Heart left ventricle (tissue), 13 donors: ENCODE measurements at regions not wholly inside any gene's neighbourhood (a gene's known extent, or its start where the extent isn't known, plus 50 kb on each side); places are given as distances from the start of the nearest gene placed in this dataset.

Source experiments
- POLR2A ChIP-seq, 2 donors: fragments of 450-650 bp; IDR thresholded peaks; one replicate each; pipeline ENCODE4 v1.6.1; 2017; ENCODE audit warnings: antibody characterized with exemption in 2 of 2, mild to moderate bottlenecking in 2 of 2, moderate library complexity in 2 of 2
- TF ChIP-seq, protein P1 (sequence below), 12 donors: fragments of 200-600 bp; sonication (generic) in 4 of 12; IDR thresholded peaks; one replicate each; pipeline versions ENCODE4 v1.5.0 to v1.8.0; 2018 to 2022; ENCODE audit warnings: antibody characterized with exemption in 12 of 12, mild to moderate bottlenecking in 5 of 12
- donor health status: ischemic (EF 13 %, LVEDD 7.1; RV severe dilation, severe dysfunction).
- donor health status: DM: no; HTN: yes; CAD: no.
- donor health status: DM: no; HTN: no; CAD: no.
- donor health status: ischemic (EF 25% LVEDD 6.9; RV normal size, moderate dysfunction).
- donor health status: ischemic (EF 25% LVEDD 5.7; RV mildly dilated, moderate dysfunction).
- donor health status: ischemic (EF 35%, LVEDD 5.7; RV mildly dilated, moderate dysfunction).
- donor health status: nonischemic (EF 11% LVEDD 7.7; RV severe dilation, severe dysfunction).
- donor health status: DM: yes; HTN: yes; CAD: no.
- donor health status: PGD.
- donor health status: ischemic (EF 29% LVEDD 5.4; RV normal size, mild dysfunction).
- donor health status: nonischemic (EF 23%, LVEDD 6.1; RV moderate dilation, normal function).

DNA sequence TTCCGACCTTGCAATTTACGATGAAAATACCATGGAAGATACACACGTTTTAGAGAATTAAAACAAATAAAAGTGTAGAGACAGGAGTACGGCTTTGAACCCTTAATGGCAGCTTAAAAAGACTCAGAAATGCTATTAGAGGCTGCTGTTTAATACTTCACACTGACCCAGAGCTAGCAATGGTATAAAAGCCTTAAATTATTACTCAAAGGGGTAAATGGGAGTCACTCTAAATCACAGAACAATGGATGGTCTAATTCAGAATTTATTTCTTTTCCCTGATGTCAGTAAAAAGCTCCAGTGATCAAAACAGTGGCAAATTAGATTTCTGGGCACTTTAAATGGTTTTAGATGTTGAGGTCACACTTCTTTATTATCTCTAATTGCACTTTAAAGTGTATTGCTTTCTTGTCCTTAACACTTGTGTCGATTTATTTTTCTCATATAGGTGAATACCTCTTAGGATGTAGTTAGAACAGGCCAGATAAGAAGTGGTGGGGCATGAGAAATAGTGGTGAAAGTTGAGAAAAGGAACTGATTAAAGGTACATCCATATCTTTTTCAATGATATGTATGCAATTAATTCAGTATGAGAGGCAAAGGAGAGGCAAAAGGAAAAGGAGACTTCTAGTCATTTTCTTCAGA, 252.4 kb upstream of the ANKRD50 start:
- TF ChIP-seq, protein P1, sequence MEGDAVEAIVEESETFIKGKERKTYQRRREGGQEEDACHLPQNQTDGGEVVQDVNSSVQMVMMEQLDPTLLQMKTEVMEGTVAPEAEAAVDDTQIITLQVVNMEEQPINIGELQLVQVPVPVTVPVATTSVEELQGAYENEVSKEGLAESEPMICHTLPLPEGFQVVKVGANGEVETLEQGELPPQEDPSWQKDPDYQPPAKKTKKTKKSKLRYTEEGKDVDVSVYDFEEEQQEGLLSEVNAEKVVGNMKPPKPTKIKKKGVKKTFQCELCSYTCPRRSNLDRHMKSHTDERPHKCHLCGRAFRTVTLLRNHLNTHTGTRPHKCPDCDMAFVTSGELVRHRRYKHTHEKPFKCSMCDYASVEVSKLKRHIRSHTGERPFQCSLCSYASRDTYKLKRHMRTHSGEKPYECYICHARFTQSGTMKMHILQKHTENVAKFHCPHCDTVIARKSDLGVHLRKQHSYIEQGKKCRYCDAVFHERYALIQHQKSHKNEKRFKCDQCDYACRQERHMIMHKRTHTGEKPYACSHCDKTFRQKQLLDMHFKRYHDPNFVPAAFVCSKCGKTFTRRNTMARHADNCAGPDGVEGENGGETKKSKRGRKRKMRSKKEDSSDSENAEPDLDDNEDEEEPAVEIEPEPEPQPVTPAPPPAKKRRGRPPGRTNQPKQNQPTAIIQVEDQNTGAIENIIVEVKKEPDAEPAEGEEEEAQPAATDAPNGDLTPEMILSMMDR (IDR thresholded peaks at IDR 0.05), result no peak
- TF ChIP-seq POLR2A (IDR thresholded peaks at IDR 0.05), result no peak
